ENCODE measurements at regions not wholly inside any gene's neighbourhood (a gene's known extent, or its start where the extent isn't known, plus 50 kb on each side); places are given as distances from the start of the nearest gene placed in this dataset.

DNA sequence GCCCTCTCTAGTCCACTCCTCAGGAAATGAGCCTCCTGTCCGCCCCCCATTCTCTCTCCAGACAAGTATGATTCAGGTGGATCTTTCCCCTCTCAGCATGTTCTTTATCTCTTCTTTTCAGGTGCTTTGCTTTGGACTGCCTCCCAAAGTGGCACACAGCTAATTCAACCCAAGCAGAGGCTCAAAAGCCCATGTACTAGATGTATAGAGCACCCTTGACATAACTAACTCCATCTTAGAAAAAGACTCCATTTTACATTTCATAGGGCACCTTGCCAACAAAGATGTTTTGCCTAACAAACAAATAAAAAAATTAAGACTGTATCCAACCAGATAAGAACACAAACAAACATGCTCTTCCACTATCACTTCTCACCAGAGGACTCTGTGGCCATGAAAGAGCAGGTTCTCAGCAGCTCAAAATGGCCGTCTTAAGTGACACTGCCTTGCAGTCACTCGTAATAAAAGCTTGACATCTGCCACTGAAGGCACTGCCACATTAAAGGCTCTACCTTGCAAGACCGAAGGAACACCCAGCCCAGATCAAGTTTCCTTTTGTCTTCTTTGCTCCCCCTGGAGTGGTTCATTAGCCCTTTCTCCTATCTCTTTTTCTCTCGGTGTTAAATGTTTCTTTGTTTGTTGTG, 84.9 kb upstream of the TAB3 start:
- DNase-seq (ENCODE audit: extremely low spot score), result no peak
- WGBS, result 83% methylated on average over 5 of the region's 5 CpGs
- H3K4me3 ChIP-seq (ENCODE audit: low read depth, low read length), result no peak overlapping the region
- H3K27ac ChIP-seq (ENCODE audit: low read depth), result no peak overlapping the region
- no peaks in the 10 kb centered on the region for H3K36me3 ChIP-seq (ENCODE audit: insufficient read depth)
- no peaks in the 10 kb centered on the region for H3K4me1 ChIP-seq (ENCODE audit: insufficient read depth)

- Histone ChIP-seq H3K27ac (ENCODE audit: low read depth) (no peak overlapping the region), H3K36me3 (ENCODE audit: insufficient read depth) (no peaks in the 10 kb centered on the region), H3K4me3 (ENCODE audit: low read depth, low read length) (no peak overlapping the region), H3K4me1 (ENCODE audit: insufficient read depth) (no peaks in the 10 kb centered on the region)
- WGBS, result 12% methylated on average over 10 of the region's 10 CpGs
- no peak for DNase-seq (ENCODE audit: extremely low spot score)
Observed at GRCh38 chrX:30971774-30972603, 82.9 kb upstream of the TAB3 start.

GRCh38 chrX:30967516-30967915, 78.5 kb upstream of the TAB3 start:
- no peak for DNase-seq (ENCODE audit: extremely low spot score)
- no peak overlapping the region for H3K27ac ChIP-seq (ENCODE audit: low read depth)
- WGBS, result 88% methylated on average over 4 of the region's 4 CpGs

GRCh38 chrX:30965767-30966166, 76.7 kb upstream of the TAB3 start:
- H3K36me3 ChIP-seq (ENCODE audit: insufficient read depth), result no peaks in the 10 kb centered on the region
- WGBS, result 77% methylated on average over 5 of the region's 5 CpGs
- no peak overlapping the region for H3K4me3 ChIP-seq (ENCODE audit: low read depth, low read length)
- DNase-seq (ENCODE audit: extremely low spot score), result no peak
- no peak overlapping the region for H3K27ac ChIP-seq (ENCODE audit: low read depth)
- no peaks in the 10 kb centered on the region for H3K4me1 ChIP-seq (ENCODE audit: insufficient read depth)

More at GRCh38 chrX:30967516-30967915, 78.5 kb upstream of the TAB3 start:
- H3K4me3 ChIP-seq (ENCODE audit: low read depth, low read length), result no peak overlapping the region
- no peaks in the 10 kb centered on the region for H3K4me1 ChIP-seq (ENCODE audit: insufficient read depth)
- H3K36me3 ChIP-seq (ENCODE audit: insufficient read depth), result no peaks in the 10 kb centered on the region

- H3K36me3 ChIP-seq (ENCODE audit: insufficient read depth), result no peaks in the 10 kb centered on the region
- H3K4me1 ChIP-seq (ENCODE audit: insufficient read depth), result no peaks in the 10 kb centered on the region
- DNase-seq (ENCODE audit: extremely low spot score), result no peak
- 76% methylated on average over 2 of the region's 2 CpGs for WGBS
- no peak overlapping the region for H3K27ac ChIP-seq (ENCODE audit: low read depth)
- H3K4me3 ChIP-seq (ENCODE audit: low read depth, low read length), result no peak overlapping the region
Observed at GRCh38 chrX:30961387-30962174, 72.5 kb upstream of the TAB3 start.

GRCh38 chrX:30957753-30958152, 68.7 kb upstream of the TAB3 start:
- Histone ChIP-seq H3K27ac (ENCODE audit: low read depth) (no peak overlapping the region), H3K4me1 (ENCODE audit: insufficient read depth) (no peaks in the 10 kb centered on the region), H3K36me3 (ENCODE audit: insufficient read depth) (no peaks in the 10 kb centered on the region), H3K4me3 (ENCODE audit: low read depth, low read length) (no peak overlapping the region)
- no peak for DNase-seq (ENCODE audit: extremely low spot score)
- WGBS, result 55% methylated on average over 6 of the region's 6 CpGs

DNA sequence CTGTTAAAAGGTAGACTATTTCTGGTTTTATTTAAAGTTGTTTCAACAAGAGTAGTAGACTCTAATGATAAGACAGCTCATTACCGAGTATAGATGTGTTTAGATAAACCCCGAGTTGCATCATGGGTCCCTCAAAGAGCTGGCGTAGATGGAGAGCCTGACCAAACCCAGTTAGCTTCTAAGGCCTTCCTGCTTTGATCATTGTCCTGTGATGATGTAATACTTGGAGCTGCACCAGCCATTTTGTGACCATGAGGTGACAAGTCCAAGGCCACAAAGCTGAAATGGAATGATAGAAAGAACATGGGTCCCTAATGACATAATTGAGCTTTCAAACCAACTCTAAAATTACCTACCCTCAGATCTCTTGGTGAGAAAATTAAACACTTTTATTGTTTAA, 66.6 kb upstream of the TAB3 start:
- no peaks in the 10 kb centered on the region for H3K4me1 ChIP-seq (ENCODE audit: insufficient read depth)
- WGBS, result 82% methylated on average over 3 of the region's 3 CpGs
- DNase-seq (ENCODE audit: extremely low spot score), result no peak
- no peak overlapping the region for H3K4me3 ChIP-seq (ENCODE audit: low read depth, low read length)
- H3K36me3 ChIP-seq (ENCODE audit: insufficient read depth), result no peaks in the 10 kb centered on the region
- H3K27ac ChIP-seq (ENCODE audit: low read depth), result no peak overlapping the region

- H3K27ac ChIP-seq (ENCODE audit: low read depth), result no peak overlapping the region
- H3K4me3 ChIP-seq (ENCODE audit: low read depth, low read length), result no peak overlapping the region
- no peaks in the 10 kb centered on the region for H3K36me3 ChIP-seq (ENCODE audit: insufficient read depth)
- no peaks in the 10 kb centered on the region for H3K4me1 ChIP-seq (ENCODE audit: insufficient read depth)
- no peak for DNase-seq (ENCODE audit: extremely low spot score)
Observed at GRCh38 chrX:30951003-30951402, 61.9 kb upstream of the TAB3 start.

- Histone ChIP-seq H3K4me1 (ENCODE audit: insufficient read depth) (no peaks in the 10 kb centered on the region), H3K36me3 (ENCODE audit: insufficient read depth) (no peaks in the 10 kb centered on the region), H3K4me3 (ENCODE audit: low read depth, low read length) (no peak overlapping the region), H3K27ac (ENCODE audit: low read depth) (no peak overlapping the region)
- WGBS, result 82% methylated on average over 2 of the region's 2 CpGs
- DNase-seq (ENCODE audit: extremely low spot score), result no peak
Observed at GRCh38 chrX:30950391-30950790, 61.3 kb upstream of the TAB3 start.

DNA sequence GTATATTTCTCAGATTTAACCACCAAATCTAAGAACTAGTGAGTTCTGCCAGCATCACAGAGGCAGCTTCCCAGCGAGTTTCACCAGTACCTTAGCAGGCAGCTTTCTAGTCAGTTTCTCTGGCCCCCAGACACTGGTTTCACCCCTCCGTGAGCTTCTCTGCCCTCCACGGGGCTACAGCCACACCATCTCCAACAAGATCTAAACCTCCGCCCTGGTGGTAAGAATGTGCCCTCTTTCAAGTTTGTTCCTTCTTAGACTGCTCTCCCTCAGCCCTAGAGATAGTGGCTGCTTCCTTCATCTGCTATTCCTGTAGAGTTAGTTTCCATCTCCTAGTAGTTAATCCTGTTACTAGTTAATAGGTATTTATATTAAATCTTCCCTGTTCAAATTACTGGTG, 60.5 kb upstream of the TAB3 start:
- Histone ChIP-seq H3K36me3 (ENCODE audit: insufficient read depth) (no peaks in the 10 kb centered on the region), H3K4me3 (ENCODE audit: low read depth, low read length) (no peak overlapping the region), H3K4me1 (ENCODE audit: insufficient read depth) (no peaks in the 10 kb centered on the region), H3K27ac (ENCODE audit: low read depth) (no peak overlapping the region)
- DNase-seq (ENCODE audit: extremely low spot score), result no peak
- 87% methylated on average over 4 of the region's 4 CpGs for WGBS

GRCh38 chrX:30948626-30949025, 59.6 kb upstream of the TAB3 start:
- no peak overlapping the region for H3K4me3 ChIP-seq (ENCODE audit: low read depth, low read length)
- DNase-seq (ENCODE audit: extremely low spot score), result no peak
- 74% methylated on average over 3 of the region's 3 CpGs for WGBS
- no peaks in the 10 kb centered on the region for H3K4me1 ChIP-seq (ENCODE audit: insufficient read depth)
- no peaks in the 10 kb centered on the region for H3K36me3 ChIP-seq (ENCODE audit: insufficient read depth)
- H3K27ac ChIP-seq (ENCODE audit: low read depth), result no peak overlapping the region

DNA sequence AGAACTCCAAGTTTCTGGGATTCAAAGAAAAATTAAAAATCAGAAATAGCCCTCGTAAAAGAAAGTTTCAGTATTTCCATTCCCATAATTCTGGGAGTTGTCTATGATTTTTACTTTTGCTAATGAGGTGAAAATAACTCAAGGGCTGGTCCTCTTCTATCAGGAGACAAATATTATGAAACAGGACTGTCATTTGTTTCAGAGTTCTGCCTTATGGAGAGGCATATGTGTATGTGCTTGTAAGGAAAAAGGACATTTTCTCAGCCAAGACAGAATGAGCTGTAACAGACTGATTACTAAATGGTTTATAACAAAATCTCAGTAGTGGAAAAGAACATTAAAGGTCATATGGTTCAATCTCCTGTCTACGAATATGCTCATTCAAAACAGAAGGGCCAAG, 59.0 kb upstream of the TAB3 start:
- H3K36me3 ChIP-seq (ENCODE audit: insufficient read depth), result no peaks in the 10 kb centered on the region
- no peaks in the 10 kb centered on the region for H3K4me1 ChIP-seq (ENCODE audit: insufficient read depth)
- 69% methylated on average over 2 of the region's 2 CpGs for WGBS
- DNase-seq (ENCODE audit: extremely low spot score), result no peak
- H3K27ac ChIP-seq (ENCODE audit: low read depth), result no peak overlapping the region
- H3K4me3 ChIP-seq (ENCODE audit: low read depth, low read length), result no peak overlapping the region

GRCh38 chrX:30943984-30944383, 54.9 kb upstream of the TAB3 start:
- Histone ChIP-seq H3K4me3 (ENCODE audit: low read depth, low read length) (no peak overlapping the region), H3K4me1 (ENCODE audit: insufficient read depth) (no peaks in the 10 kb centered on the region), H3K36me3 (ENCODE audit: insufficient read depth) (no peaks in the 10 kb centered on the region), H3K27ac (ENCODE audit: low read depth) (no peak overlapping the region)
- DNase-seq (ENCODE audit: extremely low spot score), result no peak

DNA sequence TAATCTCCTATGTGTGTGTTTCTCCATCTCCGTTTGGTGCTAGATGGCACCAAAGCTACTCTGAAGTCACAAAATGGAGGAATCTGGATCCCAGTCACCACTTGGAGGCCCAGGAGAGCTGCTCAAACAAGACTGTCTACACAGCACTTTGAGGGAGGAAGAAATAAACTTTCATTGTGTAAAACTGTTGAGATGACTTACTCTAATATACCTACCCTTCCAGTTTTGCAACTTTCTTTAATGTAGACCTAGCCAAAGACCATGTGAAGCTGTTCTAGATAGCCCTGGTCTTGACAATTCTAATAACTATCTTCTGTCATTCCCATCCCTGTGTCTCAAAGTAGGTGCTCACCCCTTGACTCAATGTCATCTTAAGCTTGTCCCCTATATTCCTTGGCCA, 52.8 kb upstream of the TAB3 start:
- no peaks in the 10 kb centered on the region for H3K36me3 ChIP-seq (ENCODE audit: insufficient read depth)
- H3K27ac ChIP-seq (ENCODE audit: low read depth), result no peak overlapping the region
- no peaks in the 10 kb centered on the region for H3K4me1 ChIP-seq (ENCODE audit: insufficient read depth)
- no peak for DNase-seq (ENCODE audit: extremely low spot score)
- WGBS, result 80% methylated on average over 1 of the region's 1 CpG
- H3K4me3 ChIP-seq (ENCODE audit: low read depth, low read length), result no peak overlapping the region
